Daoy (cell line): ENCODE measurements at regions not wholly inside any gene's neighbourhood (a gene's known extent, or its start where the extent isn't known, plus 50 kb on each side); places are given as distances from the start of the nearest gene placed in this dataset.

Source experiments
- DNase-seq: peaks from one replicate; pipeline ENCODE4 v3.0.0-alpha.2; 2015; ENCODE audit warnings: low read depth

- DNase-seq, result no peak
These were observed 94.9 kb upstream of the IKZF1 start for GRCh38 chr7:50209461-50210135.

- DNase-seq, result no peak
These were observed 96.0 kb upstream of the IKZF1 start for GRCh38 chr7:50208378-50208982.

GRCh38 chr7:50207686-50208255 lies 96.7 kb upstream of the IKZF1 start:
- no peak for DNase-seq

GRCh38 chr7:50207251-50207564 lies 97.3 kb upstream of the IKZF1 start:
- no peak for DNase-seq

GRCh38 chr7:50206453-50207250 lies 97.9 kb upstream of the IKZF1 start:
- peak; percentile 30 for DNase-seq

- DNase-seq, result no peak
These were observed 99.5 kb upstream of the IKZF1 start for GRCh38 chr7:50205011-50205410.

GRCh38 chr7:50204581-50204980 lies 99.9 kb upstream of the IKZF1 start:
- DNase-seq, result no peak

- no peak for DNase-seq
These were observed 101.0 kb upstream of the IKZF1 start for GRCh38 chr7:50203521-50203920.

GRCh38 chr7:50202052-50202555 lies 102.4 kb upstream of the IKZF1 start:
- no peak for DNase-seq

- no peak for DNase-seq
These were observed 104.7 kb upstream of the IKZF1 start for GRCh38 chr7:50199824-50200223.

GRCh38 chr7:50197549-50197948 lies 104.5 kb upstream of the ZPBP start:
- DNase-seq, result peak; percentile 90

- no peak for DNase-seq
These were observed 103.7 kb upstream of the ZPBP start for GRCh38 chr7:50196719-50197118.

- no peak for DNase-seq
These were observed 97.7 kb upstream of the ZPBP start for GRCh38 chr7:50190776-50191175.

GRCh38 chr7:50189371-50189770 lies 96.3 kb upstream of the ZPBP start:
- no peak for DNase-seq

- DNase-seq, result no peak
These were observed 93.1 kb upstream of the ZPBP start for GRCh38 chr7:50185951-50186682.

- no peak for DNase-seq
These were observed 92.2 kb upstream of the ZPBP start for GRCh38 chr7:50185208-50185607.

GRCh38 chr7:50184271-50184990 lies 91.4 kb upstream of the ZPBP start:
- no peak for DNase-seq

- DNase-seq, result peak; percentile 43
These were observed 89.7 kb upstream of the ZPBP start for GRCh38 chr7:50182759-50183158.

- no peak for DNase-seq
These were observed 88.0 kb upstream of the ZPBP start for GRCh38 chr7:50181081-50181480.

- DNase-seq, result no peak
These were observed 85.1 kb upstream of the ZPBP start for GRCh38 chr7:50178166-50178565.

GRCh38 chr7:50174948-50175347 lies 81.9 kb upstream of the ZPBP start:
- no peak for DNase-seq
